ENCODE measurements at regions not wholly inside any gene's neighbourhood (a gene's known extent, or its start where the extent isn't known, plus 50 kb on each side); places are given as distances from the start of the nearest gene placed in this dataset.
A peak's percentile ranks its signal among the peaks of the same experiment; 100 is the strongest.
"Not testable (repeated sequence)": the region's sequence is repeated elsewhere in the genome, so short reads cannot be mapped to it uniquely, and the experiment has no call there.

- H3K4me3 ChIP-seq (replicated peaks; ENCODE audit: insufficient read depth, low read length): no peak overlapping the region
- no peak overlapping the region for H3K27ac ChIP-seq (replicated peaks)
- TF ChIP-seq GABPA (IDR thresholded peaks at IDR 0.05; ENCODE audit: low read depth) (no peak), CTCF (IDR thresholded peaks at IDR 0.05; ENCODE audit: insufficient read depth, low read length) (no peak)
- no peaks in the 10 kb centered on the region for H3K27me3 ChIP-seq (ENCODE audit: insufficient read depth, poor library complexity, severe bottlenecking)
- no peak for DNase-seq (ENCODE audit: low read depth in 1 of 2, low spot score in 1 of 2)
Measured at GRCh38 chr14:83297361-83297760, 1763.7 kb upstream of the SEL1L start.

- H3K27ac ChIP-seq (replicated peaks); DNase-seq (ENCODE audit: low read depth in 1 of 2, low spot score in 1 of 2); H3K27me3 ChIP-seq (ENCODE audit: insufficient read depth, poor library complexity, severe bottlenecking); H3K4me3 ChIP-seq (replicated peaks; ENCODE audit: insufficient read depth, low read length): not testable (repeated sequence)
Measured at GRCh38 chr14:83298016-83298415, 1764.4 kb upstream of the SEL1L start.

- Histone ChIP-seq H3K4me3 (replicated peaks; ENCODE audit: insufficient read depth, low read length) (no peak overlapping the region), H3K27me3 (ENCODE audit: insufficient read depth, poor library complexity, severe bottlenecking) (no peaks in the 10 kb centered on the region), H3K27ac (replicated peaks) (no peak overlapping the region)
- peak in 1 of 2 experiments; percentile 11 for DNase-seq (ENCODE audit: low read depth in 1 of 2, low spot score in 1 of 2)
- TF ChIP-seq CTCF (IDR thresholded peaks at IDR 0.05; ENCODE audit: insufficient read depth, low read length) (peak; percentile 85), POLR2AphosphoS5 (IDR thresholded peaks at IDR 0.05; ENCODE audit: low read depth) (no peak)
Measured at GRCh38 chr14:83300476-83301064, 1766.9 kb upstream of the SEL1L start.

DNA sequence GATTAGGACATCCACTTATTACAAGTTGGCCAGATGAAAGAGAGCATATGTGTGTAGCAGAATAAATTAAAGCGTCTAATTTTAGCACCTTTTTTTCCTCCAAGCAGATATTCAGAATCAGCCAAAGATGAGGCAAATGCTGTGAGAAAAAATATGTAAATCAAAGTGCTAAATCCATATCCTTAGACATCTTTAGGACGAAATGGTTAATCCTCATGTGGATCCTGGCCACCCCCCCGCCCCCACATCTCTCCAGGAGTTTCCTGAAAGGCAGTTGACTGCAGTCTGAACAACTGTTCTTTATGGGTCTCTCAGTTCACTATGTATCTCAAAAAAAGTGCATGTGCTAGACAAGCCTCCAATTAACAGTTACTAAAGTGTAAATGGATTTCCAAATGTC, 1768.1 kb upstream of the SEL1L start:
- no peaks in the 10 kb centered on the region for H3K27me3 ChIP-seq (ENCODE audit: insufficient read depth, poor library complexity, severe bottlenecking)
- no peak overlapping the region for H3K4me3 ChIP-seq (replicated peaks; ENCODE audit: insufficient read depth, low read length)
- DNase-seq (ENCODE audit: low read depth in 1 of 2, low spot score in 1 of 2): no peak
- TF ChIP-seq POLR2AphosphoS5 (IDR thresholded peaks at IDR 0.05; ENCODE audit: low read depth): no peak
- no peak for TF ChIP-seq GABPA (IDR thresholded peaks at IDR 0.05; ENCODE audit: low read depth)
- TF ChIP-seq REST (IDR thresholded peaks at IDR 0.05; ENCODE audit: insufficient replicate concordance, low read depth): no peak
- TF ChIP-seq SPI1 (IDR thresholded peaks at IDR 0.05; ENCODE audit: borderline replicate concordance, low read depth): no peak
- TF ChIP-seq CTCF (IDR thresholded peaks at IDR 0.05; ENCODE audit: insufficient read depth, low read length): no peak
- no peak overlapping the region for H3K27ac ChIP-seq (replicated peaks)

- Histone ChIP-seq H3K4me3 (replicated peaks; ENCODE audit: insufficient read depth, low read length) (no peak overlapping the region), H3K27me3 (ENCODE audit: insufficient read depth, poor library complexity, severe bottlenecking) (no peaks in the 10 kb centered on the region), H3K27ac (replicated peaks) (no peak overlapping the region)
- TF ChIP-seq REST (IDR thresholded peaks at IDR 0.05; ENCODE audit: insufficient replicate concordance, low read depth) (no peak), GABPA (IDR thresholded peaks at IDR 0.05; ENCODE audit: low read depth) (no peak), POLR2AphosphoS5 (IDR thresholded peaks at IDR 0.05; ENCODE audit: low read depth) (no peak), CTCF (IDR thresholded peaks at IDR 0.05; ENCODE audit: insufficient read depth, low read length) (no peak), SPI1 (IDR thresholded peaks at IDR 0.05; ENCODE audit: borderline replicate concordance, low read depth) (no peak)
- DNase-seq (ENCODE audit: low read depth in 1 of 2, low spot score in 1 of 2): no peak
Measured at GRCh38 chr14:83309211-83309610, 1775.6 kb upstream of the SEL1L start.
